PC-9 (cell line): ENCODE measurements at regions not wholly inside any gene's neighbourhood (a gene's known extent, or its start where the extent isn't known, plus 50 kb on each side); places are given as distances from the start of the nearest gene placed in this dataset.

Source experiments
- BruUV-seq: library from RNA; stranded (reverse); fragments of 400-500 nt; replicated peaks from 2 replicates; lab custom pipeline; 2021; lab: Mats Ljungman, UMichigan
- CTCF ChIA-PET: fragments of 300-600 bp; sonication (Branson Sonifier 250); formaldehyde crosslinking; loops from one replicate; lab custom pipeline; 2022; ENCODE audit warnings: antibody characterized with exemption; lab: Charles Lee
- POLR2A ChIA-PET: fragments of 300-600 bp; sonication (Branson Sonifier 250); formaldehyde crosslinking; loops from one replicate; lab custom pipeline; 2022; ENCODE audit warnings: antibody characterized with exemption; ENCODE audit not compliant: unreplicated experiment; lab: Charles Lee
- DNase-seq, 2 experiments: peaks; one replicate each; pipeline versions ENCODE4 v3.0.0 to v3.0.0-alpha.2; 2015 to 2022; ENCODE audit warnings: mixed read lengths in 1 of 2
- H2AFZ ChIP-seq: fragments of 200-600 bp; sonication (generic); 2 replicates; pipeline ENCODE4 v1.8.1; 2017; ENCODE audit warnings: antibody characterized with exemption
- H3F3A ChIP-seq: fragments of 200-600 bp; sonication (generic); 2 replicates; pipeline ENCODE4 v1.8.1; 2017; ENCODE audit warnings: antibody characterized with exemption, mild to moderate bottlenecking, low read depth; ENCODE audit not compliant: insufficient read depth
- H3K27ac ChIP-seq: fragments of 200-600 bp; sonication (generic); 2 replicates; pipeline ENCODE4 v1.6.1; 2016; ENCODE audit warnings: mixed run types
- H3K27me3 ChIP-seq: fragments of 200-600 bp; sonication (generic); 2 replicates; pipeline ENCODE4 v1.6.1; 2016; ENCODE audit warnings: low read depth, mixed run types; ENCODE audit not compliant: insufficient read depth
- H3K36me3 ChIP-seq: fragments of 200-600 bp; sonication (generic); 2 replicates; pipeline ENCODE4 v1.6.1; 2016; ENCODE audit warnings: low read depth, mixed run types
- H3K4me1 ChIP-seq: fragments of 200-600 bp; sonication (generic); replicated peaks from 2 replicates; pipeline ENCODE4 v1.6.1; 2016; ENCODE audit warnings: mixed run types; ENCODE audit not compliant: insufficient read depth
- H3K4me2 ChIP-seq: fragments of 200-600 bp; sonication (generic); 2 replicates; pipeline ENCODE4 v1.6.1; 2017; ENCODE audit warnings: mixed run types
- H3K4me3 ChIP-seq: fragments of 200-600 bp; sonication (generic); 2 replicates; pipeline ENCODE4 v1.6.1; 2016; ENCODE audit warnings: mixed run types
- H3K79me2 ChIP-seq: fragments of 200-600 bp; sonication (generic); 2 replicates; pipeline ENCODE4 v1.6.1; 2017; ENCODE audit warnings: low read depth, mixed run types
- H3K9me2 ChIP-seq: fragments of 200-600 bp; sonication (generic); 2 replicates; pipeline ENCODE4 v1.8.1; 2017; ENCODE audit warnings: mild to moderate bottlenecking; ENCODE audit not compliant: insufficient read depth
- H3K9me3 ChIP-seq: fragments of 200-600 bp; sonication (generic); 2 replicates; pipeline ENCODE4 v1.8.1; 2016; ENCODE audit warnings: low read depth; ENCODE audit not compliant: insufficient read depth
- H4K20me1 ChIP-seq: fragments of 200-600 bp; sonication (generic); 2 replicates; pipeline ENCODE4 v1.8.1; 2017; ENCODE audit not compliant: insufficient read depth
- EZH2 ChIP-seq: fragments of 200-600 bp; sonication (generic); IDR thresholded peaks from 2 replicates; pipeline ENCODE4 v1.8.0; 2017; ENCODE audit warnings: antibody characterized with exemption, low read depth
- intact Hi-C: fragments of 100-400 bp; cut with micrococcal nuclease; formaldehyde crosslinking; loops from one replicate; pipeline ENCODE4 v1.10.0; 2022; ENCODE audit not compliant: unreplicated experiment
- TF ChIP-seq, protein P1 (sequence below): fragments of 200-600 bp; sonication (generic); conservative IDR thresholded peaks from 2 replicates; pipeline ENCODE4 v1.6.1; 2017; ENCODE audit warnings: mixed run types, antibody characterized with exemption, mild to moderate bottlenecking, moderate library complexity

DNA sequence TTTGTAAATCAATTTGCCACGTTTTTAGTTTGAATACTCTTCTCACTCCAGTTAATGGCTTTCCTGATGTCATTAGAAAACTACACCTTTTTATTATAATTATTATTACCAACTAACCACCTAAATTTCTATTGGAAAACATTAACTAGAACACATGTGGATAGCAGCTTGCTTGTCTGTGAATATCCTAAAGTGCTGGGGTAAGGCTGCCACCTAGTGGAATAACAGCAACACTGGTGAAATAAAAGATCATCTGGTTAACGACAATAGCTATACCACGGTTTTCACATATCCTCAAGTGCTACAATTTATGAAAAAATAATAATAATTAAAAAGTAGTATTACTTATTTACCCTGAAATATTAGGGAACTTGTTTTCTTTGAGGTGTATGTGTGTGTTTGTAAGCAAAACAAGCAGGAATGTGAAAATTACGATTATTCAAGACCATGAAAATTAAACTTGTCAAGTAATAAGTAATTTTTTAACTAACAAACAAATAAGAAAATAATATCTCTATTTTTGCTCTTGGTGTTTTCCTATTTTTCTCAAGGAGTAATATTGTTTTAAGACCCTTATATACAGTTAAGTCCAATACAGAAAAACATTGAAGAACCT lies 130.1 kb upstream of the TECRL start:
- POLR2A ChIA-PET = no interaction called here
- no peaks in the 10 kb centered on the region for H3K27me3 ChIP-seq
- H3K27ac ChIP-seq = no peak overlapping the region
- no peaks in the 10 kb centered on the region for H3K9me3 ChIP-seq
- no peak overlapping the region for H3K4me3 ChIP-seq
- BruUV-seq = no TSS peak
- no peak overlapping the region for H2AFZ ChIP-seq
- H3K4me1 ChIP-seq = no peaks in the 10 kb centered on the region
- intact Hi-C loops = loop anchor here (1.0 to 5.0 kb wide), 2 partner anchors 381 to 1012 kb away; no protein-coding TSS in a partner anchor
- CTCF ChIA-PET = no interaction called here
- no peaks in the 10 kb centered on the region for H3K9me2 ChIP-seq
- DNase-seq = peak in 1 of 2 experiments; percentile 13
- H3K4me2 ChIP-seq = no peak overlapping the region
- H3K36me3 ChIP-seq = no peaks in the 10 kb centered on the region
- H4K20me1 ChIP-seq = no peaks in the 10 kb centered on the region
- TF ChIP-seq, protein P1, sequence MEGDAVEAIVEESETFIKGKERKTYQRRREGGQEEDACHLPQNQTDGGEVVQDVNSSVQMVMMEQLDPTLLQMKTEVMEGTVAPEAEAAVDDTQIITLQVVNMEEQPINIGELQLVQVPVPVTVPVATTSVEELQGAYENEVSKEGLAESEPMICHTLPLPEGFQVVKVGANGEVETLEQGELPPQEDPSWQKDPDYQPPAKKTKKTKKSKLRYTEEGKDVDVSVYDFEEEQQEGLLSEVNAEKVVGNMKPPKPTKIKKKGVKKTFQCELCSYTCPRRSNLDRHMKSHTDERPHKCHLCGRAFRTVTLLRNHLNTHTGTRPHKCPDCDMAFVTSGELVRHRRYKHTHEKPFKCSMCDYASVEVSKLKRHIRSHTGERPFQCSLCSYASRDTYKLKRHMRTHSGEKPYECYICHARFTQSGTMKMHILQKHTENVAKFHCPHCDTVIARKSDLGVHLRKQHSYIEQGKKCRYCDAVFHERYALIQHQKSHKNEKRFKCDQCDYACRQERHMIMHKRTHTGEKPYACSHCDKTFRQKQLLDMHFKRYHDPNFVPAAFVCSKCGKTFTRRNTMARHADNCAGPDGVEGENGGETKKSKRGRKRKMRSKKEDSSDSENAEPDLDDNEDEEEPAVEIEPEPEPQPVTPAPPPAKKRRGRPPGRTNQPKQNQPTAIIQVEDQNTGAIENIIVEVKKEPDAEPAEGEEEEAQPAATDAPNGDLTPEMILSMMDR = peak; percentile 70
- TF ChIP-seq EZH2 = no peak
- no peaks in the 10 kb centered on the region for H3K79me2 ChIP-seq
- no peaks in the 10 kb centered on the region for H3F3A ChIP-seq

- TF ChIP-seq, protein P1 = no peak
- TF ChIP-seq EZH2 = no peak
- no peaks in the 10 kb centered on the region for H3K79me2 ChIP-seq
- no peak overlapping the region for H2AFZ ChIP-seq
- CTCF ChIA-PET = no interaction called here
- no peaks in the 10 kb centered on the region for H3K27me3 ChIP-seq
- no peaks in the 10 kb centered on the region for H3K36me3 ChIP-seq
- no peaks in the 10 kb centered on the region for H3K9me3 ChIP-seq
- DNase-seq = no peak
- H3F3A ChIP-seq = no peaks in the 10 kb centered on the region
- POLR2A ChIA-PET = interaction anchor here (0.6 kb wide), 1 partner anchor 740 kb away, joined by 7 read pairs; no protein-coding TSS in a partner anchor
- H4K20me1 ChIP-seq = no peaks in the 10 kb centered on the region
- no peaks in the 10 kb centered on the region for H3K4me1 ChIP-seq
- no TSS peak for BruUV-seq
- no peaks in the 10 kb centered on the region for H3K9me2 ChIP-seq
- no peak overlapping the region for H3K27ac ChIP-seq
- no peak overlapping the region for H3K4me2 ChIP-seq
- no peak overlapping the region for H3K4me3 ChIP-seq
- intact Hi-C loops = loop anchor here (5.0 kb wide), 1 partner anchor 1011 kb away; no protein-coding TSS in a partner anchor
These were observed 129.0 kb upstream of the TECRL start for GRCh38 chr4:64538219-64538618.

GRCh38 chr4:64533637-64534036 lies 124.4 kb upstream of the TECRL start:
- ChIA-PET POLR2A (no interaction called here), CTCF (no interaction called here)
- H3F3A ChIP-seq = no peaks in the 10 kb centered on the region

More at GRCh38 chr4:64533637-64534036, 124.4 kb upstream of the TECRL start:
- no peaks in the 10 kb centered on the region for H3K27me3 ChIP-seq
- H3K36me3 ChIP-seq = no peaks in the 10 kb centered on the region
- DNase-seq = no peak
- intact Hi-C loops = no loop called here
- no peak overlapping the region for H3K4me3 ChIP-seq
- no peaks in the 10 kb centered on the region for H3K9me2 ChIP-seq
- no peak overlapping the region for H3K4me2 ChIP-seq
- no peaks in the 10 kb centered on the region for H3K9me3 ChIP-seq
- no peak overlapping the region for H3K27ac ChIP-seq
- no peaks in the 10 kb centered on the region for H3K79me2 ChIP-seq
- TF ChIP-seq, protein P1 = no peak
- TF ChIP-seq EZH2 = no peak
- no peaks in the 10 kb centered on the region for H4K20me1 ChIP-seq
- H3K4me1 ChIP-seq = no peaks in the 10 kb centered on the region
- BruUV-seq = no TSS peak
- H2AFZ ChIP-seq = no peak overlapping the region
